H9 (cell line): ENCODE measurements at regions not wholly inside any gene's neighbourhood (a gene's known extent, or its start where the extent isn't known, plus 50 kb on each side); places are given as distances from the start of the nearest gene placed in this dataset.

Experiments used
- DNase-seq: peaks from one replicate; pipeline ENCODE4 v3.0.0-alpha.2; 2017
- H2AFZ ChIP-seq: one replicate; pipeline ENCODE4 v1.6.1; 2013; ENCODE audit warnings: mild to moderate bottlenecking, low read length, control low read depth, moderate library complexity
- H2AK5ac ChIP-seq: 2 replicates; pipeline ENCODE4 v1.6.1; 2013; ENCODE audit warnings: low read length, control low read depth, mixed read lengths; ENCODE audit not compliant: insufficient read length
- H2BK120ac ChIP-seq: one replicate; pipeline ENCODE4 v1.6.1; 2013; ENCODE audit warnings: low read depth, mild to moderate bottlenecking, low read length, control low read depth, inconsistent platforms; ENCODE audit not compliant: poor library complexity, severe bottlenecking
- H2BK12ac ChIP-seq: 2 replicates; pipeline ENCODE4 v1.6.1; 2013; ENCODE audit warnings: low read length, control low read depth, mixed read lengths, low read depth; ENCODE audit not compliant: insufficient read length
- H2BK15ac ChIP-seq: 2 replicates; pipeline ENCODE4 v1.6.1; 2013; ENCODE audit warnings: low read depth, low read length, control low read depth
- H2BK20ac ChIP-seq: one replicate; pipeline ENCODE4 v1.6.1; 2013; ENCODE audit warnings: low read depth, mild to moderate bottlenecking, low read length, control low read depth, inconsistent platforms; ENCODE audit not compliant: poor library complexity, severe bottlenecking
- H2BK5ac ChIP-seq: 2 replicates; pipeline ENCODE4 v1.6.1; 2013; ENCODE audit warnings: low read length, control low read depth, mixed read lengths; ENCODE audit not compliant: insufficient read length
- H3K14ac ChIP-seq: 2 replicates; pipeline ENCODE4 v1.6.1; 2013; ENCODE audit warnings: low read length, control low read depth; ENCODE audit not compliant: insufficient read depth
- H3K18ac ChIP-seq: 2 replicates; pipeline ENCODE4 v1.6.1; 2013; ENCODE audit warnings: low read depth, mild to moderate bottlenecking, mixed read lengths, low read length, control low read depth; ENCODE audit not compliant: insufficient read length
- H3K23ac ChIP-seq: 2 replicates; pipeline ENCODE4 v1.6.1; 2013; ENCODE audit warnings: low read length, control low read depth, mixed read lengths, low read depth; ENCODE audit not compliant: insufficient read length
- H3K23me2 ChIP-seq: 2 replicates; pipeline ENCODE4 v1.6.1; 2013; ENCODE audit warnings: low read depth, mild to moderate bottlenecking, mixed read lengths, low read length, control low read depth; ENCODE audit not compliant: insufficient read length, poor library complexity, severe bottlenecking
- H3K27ac ChIP-seq: 2 replicates; pipeline ENCODE4 v1.5.1; 2013; ENCODE audit warnings: low read length, control low read depth, mixed read lengths, low read depth; ENCODE audit not compliant: insufficient read length
- H3K27me3 ChIP-seq: 2 replicates; pipeline ENCODE4 v1.6.1; 2013; ENCODE audit warnings: low read length, control low read depth, inconsistent platforms; ENCODE audit not compliant: insufficient read depth
- H3K4ac ChIP-seq: 2 replicates; pipeline ENCODE4 v1.6.1; 2013; ENCODE audit warnings: low read depth, mild to moderate bottlenecking, control low read depth, inconsistent platforms, low read length, moderate library complexity
- H3K4me1 ChIP-seq: 2 replicates; pipeline ENCODE4 v1.6.1; 2013; ENCODE audit warnings: low read length, control low read depth, inconsistent platforms; ENCODE audit not compliant: insufficient read depth
- H3K4me2 ChIP-seq: 2 replicates; pipeline ENCODE4 v1.6.1; 2013; ENCODE audit warnings: low read length, control low read depth, mixed read lengths; ENCODE audit not compliant: insufficient read length, insufficient read depth
- H3K56ac ChIP-seq: 2 replicates; pipeline ENCODE4 v1.6.1; 2013; ENCODE audit warnings: low read depth, mild to moderate bottlenecking, mixed read lengths, low read length, control low read depth; ENCODE audit not compliant: insufficient read length
- H3K79me1 ChIP-seq: 2 replicates; pipeline ENCODE4 v1.6.1; 2013; ENCODE audit warnings: low read depth, mild to moderate bottlenecking, moderate library complexity, low read length, control low read depth, inconsistent platforms; ENCODE audit not compliant: insufficient read depth, poor library complexity, severe bottlenecking
- H3K79me2 ChIP-seq: 2 replicates; pipeline ENCODE4 v1.6.1; 2013; ENCODE audit warnings: low read length, control low read depth, inconsistent platforms; ENCODE audit not compliant: insufficient read depth
- H3K9ac ChIP-seq: 2 replicates; pipeline ENCODE4 v1.6.1; 2013; ENCODE audit warnings: low read length, control low read depth, mixed read lengths; ENCODE audit not compliant: insufficient read length; ENCODE audit errors: extremely low read depth
- H3K9me3 ChIP-seq: one replicate; pipeline ENCODE4 v1.6.1; 2013; ENCODE audit warnings: low read depth, low read length, inconsistent platforms; ENCODE audit not compliant: control insufficient read depth
- H3T11ph ChIP-seq: one replicate; pipeline ENCODE4 v1.6.1; 2013; ENCODE audit warnings: mild to moderate bottlenecking, low read length, control low read depth, inconsistent platforms
- H4K20me1 ChIP-seq: one replicate; pipeline ENCODE4 v1.6.1; 2013; ENCODE audit not compliant: control insufficient read depth, insufficient read length, insufficient read depth
- H4K5ac ChIP-seq: 2 replicates; pipeline ENCODE4 v1.6.1; 2013; ENCODE audit warnings: low read depth, mild to moderate bottlenecking, mixed read lengths, low read length, control low read depth; ENCODE audit not compliant: insufficient read length
- H4K8ac ChIP-seq: replicated peaks from 2 replicates; pipeline ENCODE4 v1.6.1; 2013; ENCODE audit warnings: low read length, control low read depth, mixed read lengths, low read depth; ENCODE audit not compliant: insufficient read length
- H4K91ac ChIP-seq: 2 replicates; pipeline ENCODE4 v1.6.1; 2013; ENCODE audit warnings: low read depth, mild to moderate bottlenecking, moderate library complexity, mixed read lengths, low read length, control low read depth; ENCODE audit not compliant: insufficient read length
- H3K27ac Mint-ChIP-seq, 3 experiments: 2 replicates in 2 of 3; 3 replicates in 1 of 3; pipeline ENCODE4 v1.8.0; 2020 to 2021; ENCODE audit warnings: mixed read lengths in 3 of 3, mild to moderate bottlenecking in 1 of 3, moderate library complexity in 1 of 3
- H3K27me3 Mint-ChIP-seq: 2 replicates; pipeline ENCODE4 v1.8.0; 2021; ENCODE audit warnings: low read depth, mild to moderate bottlenecking, moderate library complexity, mixed read lengths
- H3K36me3 Mint-ChIP-seq, 3 experiments: 2 replicates in 2 of 3; 3 replicates in 1 of 3; pipeline ENCODE4 v1.8.0; 2020 to 2021; ENCODE audit warnings: low read depth in 3 of 3, mixed read lengths in 3 of 3; ENCODE audit not compliant: insufficient read depth in 1 of 3
- H3K4me1 Mint-ChIP-seq, 2 experiments: 2 replicates each; pipeline ENCODE4 v1.8.0; 2020; ENCODE audit warnings: mixed read lengths in 2 of 2
- H3K4me3 Mint-ChIP-seq, 2 experiments: 2 replicates in 1 of 2; 3 replicates in 1 of 2; pipeline ENCODE4 v1.8.0; 2020 to 2021; ENCODE audit warnings: mild to moderate bottlenecking in 2 of 2, mixed read lengths in 2 of 2, moderate library complexity in 1 of 2
- H3K9me3 Mint-ChIP-seq, 2 experiments: 2 replicates in 1 of 2; 3 replicates in 1 of 2; pipeline ENCODE4 v1.8.0; 2020; ENCODE audit warnings: mild to moderate bottlenecking in 2 of 2, mixed read lengths in 2 of 2, moderate library complexity in 1 of 2
- WGBS: extraction: QIAGEN DNeasy Blood & Tissue Kit; methylation state at CpG from one replicate; pipeline ENCODE4 v1.1.7; 2013; ENCODE audit warnings: missing lambda C conversion rate, low lambda C conversion rate, mixed read lengths; ENCODE audit not compliant: insufficient read length; ENCODE audit errors: extremely low coverage; 5-methylcytosine and 5-hydroxymethylcytosine counted together
- TF ChIP-seq, protein P1 (sequence below): fragments of 200-600 bp; sonication (generic); conservative IDR thresholded peaks from 3 replicates; pipeline ENCODE4 v1.8.0; 2021; ENCODE audit warnings: antibody characterized with exemption, mild to moderate bottlenecking

DNA sequence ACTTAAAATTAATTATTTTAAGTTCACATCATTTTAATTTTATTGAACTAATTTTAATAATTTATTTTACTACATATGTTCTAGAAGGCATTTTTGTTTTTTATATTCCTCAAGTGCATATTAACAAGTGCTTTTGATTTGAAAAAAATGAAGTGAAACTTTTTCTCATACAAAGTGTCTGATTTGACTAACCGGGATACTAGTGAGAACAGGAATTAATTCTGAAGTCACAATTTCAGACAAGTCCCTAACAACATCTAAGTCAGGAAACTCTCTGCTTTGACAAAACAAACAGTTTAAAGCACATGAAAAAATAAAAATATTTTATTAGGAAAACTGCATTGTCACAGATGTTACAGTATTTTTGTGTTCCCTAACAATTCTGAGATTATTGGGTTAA lies 1166.3 kb upstream of the CITED2 start:
- Histone ChIP-seq H3K79me2 (no peaks in the 10 kb centered on the region), H4K20me1 (no peaks in the 10 kb centered on the region), H2AFZ (no peak overlapping the region), H4K5ac (no peak overlapping the region), H3K23ac (no peak overlapping the region), H3K4me2 (no peak overlapping the region), H3K27ac (no peak overlapping the region), H2AK5ac (no peak overlapping the region), H2BK5ac (no peak overlapping the region), H3K9me3 (no peaks in the 10 kb centered on the region), H3K27me3 (no peaks in the 10 kb centered on the region), H2BK12ac (no peak overlapping the region), H3K79me1 (no peaks in the 10 kb centered on the region), H2BK20ac (no peak overlapping the region), H3K23me2 (no peaks in the 10 kb centered on the region), H3K14ac (no peak overlapping the region), H3K18ac (no peak overlapping the region), H4K91ac (no peak overlapping the region), H2BK15ac (no peak overlapping the region), H4K8ac (no peak overlapping the region), H3K4ac (no peak overlapping the region), H2BK120ac (no peak overlapping the region), H3T11ph (no peak overlapping the region), H3K56ac (no peak overlapping the region), H3K4me1 (no peaks in the 10 kb centered on the region; the same call in 1 of the 2 replicates), H3K9ac (no peak overlapping the region)
- TF ChIP-seq, protein P1, sequence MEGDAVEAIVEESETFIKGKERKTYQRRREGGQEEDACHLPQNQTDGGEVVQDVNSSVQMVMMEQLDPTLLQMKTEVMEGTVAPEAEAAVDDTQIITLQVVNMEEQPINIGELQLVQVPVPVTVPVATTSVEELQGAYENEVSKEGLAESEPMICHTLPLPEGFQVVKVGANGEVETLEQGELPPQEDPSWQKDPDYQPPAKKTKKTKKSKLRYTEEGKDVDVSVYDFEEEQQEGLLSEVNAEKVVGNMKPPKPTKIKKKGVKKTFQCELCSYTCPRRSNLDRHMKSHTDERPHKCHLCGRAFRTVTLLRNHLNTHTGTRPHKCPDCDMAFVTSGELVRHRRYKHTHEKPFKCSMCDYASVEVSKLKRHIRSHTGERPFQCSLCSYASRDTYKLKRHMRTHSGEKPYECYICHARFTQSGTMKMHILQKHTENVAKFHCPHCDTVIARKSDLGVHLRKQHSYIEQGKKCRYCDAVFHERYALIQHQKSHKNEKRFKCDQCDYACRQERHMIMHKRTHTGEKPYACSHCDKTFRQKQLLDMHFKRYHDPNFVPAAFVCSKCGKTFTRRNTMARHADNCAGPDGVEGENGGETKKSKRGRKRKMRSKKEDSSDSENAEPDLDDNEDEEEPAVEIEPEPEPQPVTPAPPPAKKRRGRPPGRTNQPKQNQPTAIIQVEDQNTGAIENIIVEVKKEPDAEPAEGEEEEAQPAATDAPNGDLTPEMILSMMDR, result no peak
- peaks cover 0 to 3% (median under 1%) of the 10 kb centered on the region in 3 experiments; a peak in 1 of 7 replicates for H3K36me3 Mint-ChIP-seq
- WGBS, result no CpG with 5 or more reads among the region's 1 CpG
- H3K27me3 Mint-ChIP-seq, result no peaks in the 10 kb centered on the region
- no peak overlapping the region for H3K4me3 Mint-ChIP-seq
- no peak for DNase-seq
- H3K27ac Mint-ChIP-seq, result no peak overlapping the region
- H3K9me3 Mint-ChIP-seq, result peaks cover 0 to 3% of the 10 kb centered on the region in 2 experiments; a peak in 2 of 5 replicates
- H3K4me1 Mint-ChIP-seq, result peaks cover 18 to 19% of the 10 kb centered on the region in 2 experiments
